ENCODE measurements at regions not wholly inside any gene's neighbourhood (a gene's known extent, or its start where the extent isn't known, plus 50 kb on each side); places are given as distances from the start of the nearest gene placed in this dataset.
A peak's percentile ranks its signal among the peaks of the same experiment; 100 is the strongest.

- Histone ChIP-seq H3K27me3 (ENCODE audit: control insufficient read depth, insufficient read depth, low read length) (no peaks in the 10 kb centered on the region), H3K36me3 (ENCODE audit: control insufficient read depth in 2 of 3, insufficient read depth in 3 of 3, low read length in 3 of 3) (no peaks in the 10 kb centered on the region), H3K9me3 (ENCODE audit: control insufficient read depth in 2 of 3, insufficient read depth in 1 of 3, low read length in 3 of 3) (no peaks in the 10 kb centered on the region), H3K4me1 (ENCODE audit: control insufficient read depth in 2 of 3, insufficient read depth in 2 of 3, low read depth in 1 of 3, low read length in 3 of 3) (no peaks in the 10 kb centered on the region), H3K27ac (ENCODE audit: low read depth in 2 of 2, low read length in 2 of 2) (no peak overlapping the region), H3K4me3 (ENCODE audit: low read length in 3 of 3) (no peak overlapping the region), H3K9ac (ENCODE audit: low read length in 3 of 3) (no peak overlapping the region)
- no peak for TF ChIP-seq CTCF (IDR thresholded peaks at IDR 0.05; ENCODE audit: borderline replicate concordance, extremely low read depth, insufficient read depth)
- intact Hi-C loops (cut with DNase I) = no loop called here
- DNase-seq (no peak), FAIRE-seq (no peak)
Observed at GRCh38 chr4:167541286-167541685, 307.0 kb upstream of the SPOCK3 start.

- Histone ChIP-seq H3K27ac (ENCODE audit: low read depth in 2 of 2, low read length in 2 of 2) (no peak overlapping the region), H3K4me3 (ENCODE audit: low read length in 3 of 3) (no peak overlapping the region), H3K9ac (ENCODE audit: low read length in 3 of 3) (no peak overlapping the region), H3K36me3 (ENCODE audit: control insufficient read depth in 2 of 3, insufficient read depth in 3 of 3, low read length in 3 of 3) (no peaks in the 10 kb centered on the region), H3K4me1 (ENCODE audit: control insufficient read depth in 2 of 3, insufficient read depth in 2 of 3, low read depth in 1 of 3, low read length in 3 of 3) (no peaks in the 10 kb centered on the region), H3K27me3 (ENCODE audit: control insufficient read depth, insufficient read depth, low read length) (no peaks in the 10 kb centered on the region), H3K9me3 (ENCODE audit: control insufficient read depth in 2 of 3, insufficient read depth in 1 of 3, low read length in 3 of 3) (no peaks in the 10 kb centered on the region)
- no peak for TF ChIP-seq CTCF (IDR thresholded peaks at IDR 0.05; ENCODE audit: borderline replicate concordance, extremely low read depth, insufficient read depth)
- DNase-seq = no peak
- FAIRE-seq = no peak
- intact Hi-C loops (cut with DNase I) = no loop called here
Observed at GRCh38 chr4:167544391-167544790, 310.1 kb upstream of the SPOCK3 start.

GRCh38 chr4:167550021-167550420 lies 315.7 kb upstream of the SPOCK3 start:
- no peak for DNase-seq
- Histone ChIP-seq H3K27ac (ENCODE audit: low read depth in 2 of 2, low read length in 2 of 2) (no peak overlapping the region), H3K4me3 (ENCODE audit: low read length in 3 of 3) (no peak overlapping the region), H3K9ac (ENCODE audit: low read length in 3 of 3) (no peak overlapping the region), H3K4me1 (ENCODE audit: control insufficient read depth in 2 of 3, insufficient read depth in 2 of 3, low read depth in 1 of 3, low read length in 3 of 3) (no peaks in the 10 kb centered on the region), H3K9me3 (ENCODE audit: control insufficient read depth in 2 of 3, insufficient read depth in 1 of 3, low read length in 3 of 3) (no peaks in the 10 kb centered on the region), H3K27me3 (ENCODE audit: control insufficient read depth, insufficient read depth, low read length) (no peaks in the 10 kb centered on the region), H3K36me3 (ENCODE audit: control insufficient read depth in 2 of 3, insufficient read depth in 3 of 3, low read length in 3 of 3) (no peaks in the 10 kb centered on the region)
- FAIRE-seq = no peak
- TF ChIP-seq CTCF (IDR thresholded peaks at IDR 0.05; ENCODE audit: borderline replicate concordance, extremely low read depth, insufficient read depth) = no peak
- intact Hi-C loops (cut with DNase I) = no loop called here

GRCh38 chr4:167555338-167556022 lies 321.2 kb upstream of the SPOCK3 start:
- peaks cover 0 to 5% (median 0%) of the 10 kb centered on the region in 3 donors for H3K9me3 ChIP-seq (ENCODE audit: control insufficient read depth in 2 of 3, insufficient read depth in 1 of 3, low read length in 3 of 3)
- H3K4me3 ChIP-seq (ENCODE audit: low read length in 3 of 3) = no peak overlapping the region
- H3K9ac ChIP-seq (ENCODE audit: low read length in 3 of 3) = no peak overlapping the region
- H3K27me3 ChIP-seq (ENCODE audit: control insufficient read depth, insufficient read depth, low read length) = no peaks in the 10 kb centered on the region
- H3K27ac ChIP-seq (ENCODE audit: low read depth in 2 of 2, low read length in 2 of 2) = no peak overlapping the region
- FAIRE-seq (no peak), DNase-seq (peak in 2 of 5 donors; percentile 34 to 42)
- no peaks in the 10 kb centered on the region for H3K4me1 ChIP-seq (ENCODE audit: control insufficient read depth in 2 of 3, insufficient read depth in 2 of 3, low read depth in 1 of 3, low read length in 3 of 3)
- TF ChIP-seq CTCF (IDR thresholded peaks at IDR 0.05; ENCODE audit: borderline replicate concordance, extremely low read depth, insufficient read depth) = no peak
- intact Hi-C loops (cut with DNase I) = no loop called here
- no peaks in the 10 kb centered on the region for H3K36me3 ChIP-seq (ENCODE audit: control insufficient read depth in 2 of 3, insufficient read depth in 3 of 3, low read length in 3 of 3)

Measured in kidney (tissue), 13 donors.